WTC11 (cell line): ENCODE measurements at regions not wholly inside any gene's neighbourhood (a gene's known extent, or its start where the extent isn't known, plus 50 kb on each side); places are given as distances from the start of the nearest gene placed in this dataset.

ENCODE experiments used
- ESRRA ChIP-seq: sonication (generic); formaldehyde crosslinking; IDR thresholded peaks from 2 replicates; pipeline ENCODE4 v1.8.1; 2022; ENCODE audit warnings: mild to moderate bottlenecking, missing genetic modification reagents, borderline replicate concordance
- KAT7 ChIP-seq: sonication (generic); formaldehyde crosslinking; IDR thresholded peaks from 2 replicates; pipeline ENCODE4 v1.8.1; 2023; ENCODE audit warnings: missing genetic modification reagents, mild to moderate bottlenecking, borderline replicate concordance
- NFYB ChIP-seq: sonication (generic); formaldehyde crosslinking; conservative IDR thresholded peaks from 2 replicates; pipeline ENCODE4 v1.8.0; 2022; ENCODE audit warnings: low read depth, missing genetic modification reagents
- ZNF232 ChIP-seq: sonication (generic); formaldehyde crosslinking; IDR thresholded peaks from 2 replicates; pipeline ENCODE4 v1.8.0; 2022; ENCODE audit warnings: mild to moderate bottlenecking, missing genetic modification reagents
- TF ChIP-seq, protein P1 (sequence below): fragments of 200-600 bp; IDR thresholded peaks from 2 replicates; pipeline ENCODE4 v1.8.0; 2022; ENCODE audit warnings: antibody characterized with exemption
- TF ChIP-seq, protein P2 (sequence below): sonication (generic); formaldehyde crosslinking; IDR thresholded peaks from 2 replicates; pipeline ENCODE4 v1.8.0; 2022; ENCODE audit warnings: missing genetic modification reagents
- TF ChIP-seq, protein P3 (sequence below): sonication (generic); formaldehyde crosslinking; IDR thresholded peaks from 2 replicates; pipeline ENCODE4 v1.8.1; 2023; ENCODE audit warnings: mild to moderate bottlenecking, missing genetic modification reagents
- TF ChIP-seq, protein P4 (sequence below): sonication (generic); formaldehyde crosslinking; IDR thresholded peaks from 2 replicates; pipeline ENCODE4 v1.8.0; 2022; ENCODE audit warnings: mild to moderate bottlenecking, missing genetic modification reagents
- TF ChIP-seq, protein P5 (sequence below): sonication (generic); formaldehyde crosslinking; IDR thresholded peaks from 2 replicates; pipeline ENCODE4 v1.8.1; 2023; ENCODE audit warnings: mild to moderate bottlenecking, missing genetic modification reagents, moderate library complexity

DNA sequence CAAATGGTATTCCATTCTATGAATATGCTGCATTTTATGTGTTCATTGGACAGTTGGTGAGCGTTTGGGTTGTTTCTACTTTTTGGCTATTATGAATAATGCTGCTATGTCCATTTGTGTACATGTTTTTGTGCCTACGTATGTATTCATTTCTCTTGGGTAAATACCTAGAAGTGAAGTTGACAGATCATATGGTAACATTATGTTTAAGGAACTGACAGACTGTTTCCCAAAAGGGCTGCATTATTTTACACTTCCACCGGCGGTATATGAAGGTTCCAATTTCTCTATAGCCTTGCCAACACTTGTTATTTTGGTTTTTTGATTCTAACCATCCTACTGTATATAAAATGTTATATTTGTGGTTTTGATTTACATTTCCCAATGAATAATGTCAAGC is 703.9 kb upstream of the CDH2 start:
- TF ChIP-seq, protein P1, sequence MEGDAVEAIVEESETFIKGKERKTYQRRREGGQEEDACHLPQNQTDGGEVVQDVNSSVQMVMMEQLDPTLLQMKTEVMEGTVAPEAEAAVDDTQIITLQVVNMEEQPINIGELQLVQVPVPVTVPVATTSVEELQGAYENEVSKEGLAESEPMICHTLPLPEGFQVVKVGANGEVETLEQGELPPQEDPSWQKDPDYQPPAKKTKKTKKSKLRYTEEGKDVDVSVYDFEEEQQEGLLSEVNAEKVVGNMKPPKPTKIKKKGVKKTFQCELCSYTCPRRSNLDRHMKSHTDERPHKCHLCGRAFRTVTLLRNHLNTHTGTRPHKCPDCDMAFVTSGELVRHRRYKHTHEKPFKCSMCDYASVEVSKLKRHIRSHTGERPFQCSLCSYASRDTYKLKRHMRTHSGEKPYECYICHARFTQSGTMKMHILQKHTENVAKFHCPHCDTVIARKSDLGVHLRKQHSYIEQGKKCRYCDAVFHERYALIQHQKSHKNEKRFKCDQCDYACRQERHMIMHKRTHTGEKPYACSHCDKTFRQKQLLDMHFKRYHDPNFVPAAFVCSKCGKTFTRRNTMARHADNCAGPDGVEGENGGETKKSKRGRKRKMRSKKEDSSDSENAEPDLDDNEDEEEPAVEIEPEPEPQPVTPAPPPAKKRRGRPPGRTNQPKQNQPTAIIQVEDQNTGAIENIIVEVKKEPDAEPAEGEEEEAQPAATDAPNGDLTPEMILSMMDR = no peak
- TF ChIP-seq, protein P2, sequence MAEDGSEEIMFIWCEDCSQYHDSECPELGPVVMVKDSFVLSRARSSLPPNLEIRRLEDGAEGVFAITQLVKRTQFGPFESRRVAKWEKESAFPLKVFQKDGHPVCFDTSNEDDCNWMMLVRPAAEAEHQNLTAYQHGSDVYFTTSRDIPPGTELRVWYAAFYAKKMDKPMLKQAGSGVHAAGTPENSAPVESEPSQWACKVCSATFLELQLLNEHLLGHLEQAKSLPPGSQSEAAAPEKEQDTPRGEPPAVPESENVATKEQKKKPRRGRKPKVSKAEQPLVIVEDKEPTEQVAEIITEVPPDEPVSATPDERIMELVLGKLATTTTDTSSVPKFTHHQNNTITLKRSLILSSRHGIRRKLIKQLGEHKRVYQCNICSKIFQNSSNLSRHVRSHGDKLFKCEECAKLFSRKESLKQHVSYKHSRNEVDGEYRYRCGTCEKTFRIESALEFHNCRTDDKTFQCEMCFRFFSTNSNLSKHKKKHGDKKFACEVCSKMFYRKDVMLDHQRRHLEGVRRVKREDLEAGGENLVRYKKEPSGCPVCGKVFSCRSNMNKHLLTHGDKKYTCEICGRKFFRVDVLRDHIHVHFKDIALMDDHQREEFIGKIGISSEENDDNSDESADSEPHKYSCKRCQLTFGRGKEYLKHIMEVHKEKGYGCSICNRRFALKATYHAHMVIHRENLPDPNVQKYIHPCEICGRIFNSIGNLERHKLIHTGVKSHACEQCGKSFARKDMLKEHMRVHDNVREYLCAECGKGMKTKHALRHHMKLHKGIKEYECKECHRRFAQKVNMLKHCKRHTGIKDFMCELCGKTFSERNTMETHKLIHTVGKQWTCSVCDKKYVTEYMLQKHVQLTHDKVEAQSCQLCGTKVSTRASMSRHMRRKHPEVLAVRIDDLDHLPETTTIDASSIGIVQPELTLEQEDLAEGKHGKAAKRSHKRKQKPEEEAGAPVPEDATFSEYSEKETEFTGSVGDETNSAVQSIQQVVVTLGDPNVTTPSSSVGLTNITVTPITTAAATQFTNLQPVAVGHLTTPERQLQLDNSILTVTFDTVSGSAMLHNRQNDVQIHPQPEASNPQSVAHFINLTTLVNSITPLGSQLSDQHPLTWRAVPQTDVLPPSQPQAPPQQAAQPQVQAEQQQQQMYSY (CRISPR knock-in tag) = no peak
- TF ChIP-seq NFYB (CRISPR knock-in tag) (no peak), ESRRA (no peak), KAT7 (CRISPR knock-in tag) (no peak), ZNF232 (no peak)
- TF ChIP-seq, protein P3, sequence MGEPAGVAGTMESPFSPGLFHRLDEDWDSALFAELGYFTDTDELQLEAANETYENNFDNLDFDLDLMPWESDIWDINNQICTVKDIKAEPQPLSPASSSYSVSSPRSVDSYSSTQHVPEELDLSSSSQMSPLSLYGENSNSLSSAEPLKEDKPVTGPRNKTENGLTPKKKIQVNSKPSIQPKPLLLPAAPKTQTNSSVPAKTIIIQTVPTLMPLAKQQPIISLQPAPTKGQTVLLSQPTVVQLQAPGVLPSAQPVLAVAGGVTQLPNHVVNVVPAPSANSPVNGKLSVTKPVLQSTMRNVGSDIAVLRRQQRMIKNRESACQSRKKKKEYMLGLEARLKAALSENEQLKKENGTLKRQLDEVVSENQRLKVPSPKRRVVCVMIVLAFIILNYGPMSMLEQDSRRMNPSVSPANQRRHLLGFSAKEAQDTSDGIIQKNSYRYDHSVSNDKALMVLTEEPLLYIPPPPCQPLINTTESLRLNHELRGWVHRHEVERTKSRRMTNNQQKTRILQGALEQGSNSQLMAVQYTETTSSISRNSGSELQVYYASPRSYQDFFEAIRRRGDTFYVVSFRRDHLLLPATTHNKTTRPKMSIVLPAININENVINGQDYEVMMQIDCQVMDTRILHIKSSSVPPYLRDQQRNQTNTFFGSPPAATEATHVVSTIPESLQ (CRISPR knock-in tag) = no peak
- TF ChIP-seq, protein P4, sequence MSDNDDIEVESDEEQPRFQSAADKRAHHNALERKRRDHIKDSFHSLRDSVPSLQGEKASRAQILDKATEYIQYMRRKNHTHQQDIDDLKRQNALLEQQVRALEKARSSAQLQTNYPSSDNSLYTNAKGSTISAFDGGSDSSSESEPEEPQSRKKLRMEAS (CRISPR knock-in tag) = no peak
- TF ChIP-seq, protein P5, sequence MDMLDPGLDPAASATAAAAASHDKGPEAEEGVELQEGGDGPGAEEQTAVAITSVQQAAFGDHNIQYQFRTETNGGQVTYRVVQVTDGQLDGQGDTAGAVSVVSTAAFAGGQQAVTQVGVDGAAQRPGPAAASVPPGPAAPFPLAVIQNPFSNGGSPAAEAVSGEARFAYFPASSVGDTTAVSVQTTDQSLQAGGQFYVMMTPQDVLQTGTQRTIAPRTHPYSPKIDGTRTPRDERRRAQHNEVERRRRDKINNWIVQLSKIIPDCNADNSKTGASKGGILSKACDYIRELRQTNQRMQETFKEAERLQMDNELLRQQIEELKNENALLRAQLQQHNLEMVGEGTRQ (CRISPR knock-in tag) = no peak
